Kasumi-1 (cell line): ENCODE measurements at regions not wholly inside any gene's neighbourhood (a gene's known extent, or its start where the extent isn't known, plus 50 kb on each side); places are given as distances from the start of the nearest gene placed in this dataset.
"Not testable (repeated sequence)": the region's sequence is repeated elsewhere in the genome, so short reads cannot be mapped to it uniquely, and the experiment has no call there.

Experiments used
- DNase-seq, 2 experiments: peaks; one replicate each; lab custom pipeline; 2025; lab: John Stamatoyannopoulos, UW

DNA sequence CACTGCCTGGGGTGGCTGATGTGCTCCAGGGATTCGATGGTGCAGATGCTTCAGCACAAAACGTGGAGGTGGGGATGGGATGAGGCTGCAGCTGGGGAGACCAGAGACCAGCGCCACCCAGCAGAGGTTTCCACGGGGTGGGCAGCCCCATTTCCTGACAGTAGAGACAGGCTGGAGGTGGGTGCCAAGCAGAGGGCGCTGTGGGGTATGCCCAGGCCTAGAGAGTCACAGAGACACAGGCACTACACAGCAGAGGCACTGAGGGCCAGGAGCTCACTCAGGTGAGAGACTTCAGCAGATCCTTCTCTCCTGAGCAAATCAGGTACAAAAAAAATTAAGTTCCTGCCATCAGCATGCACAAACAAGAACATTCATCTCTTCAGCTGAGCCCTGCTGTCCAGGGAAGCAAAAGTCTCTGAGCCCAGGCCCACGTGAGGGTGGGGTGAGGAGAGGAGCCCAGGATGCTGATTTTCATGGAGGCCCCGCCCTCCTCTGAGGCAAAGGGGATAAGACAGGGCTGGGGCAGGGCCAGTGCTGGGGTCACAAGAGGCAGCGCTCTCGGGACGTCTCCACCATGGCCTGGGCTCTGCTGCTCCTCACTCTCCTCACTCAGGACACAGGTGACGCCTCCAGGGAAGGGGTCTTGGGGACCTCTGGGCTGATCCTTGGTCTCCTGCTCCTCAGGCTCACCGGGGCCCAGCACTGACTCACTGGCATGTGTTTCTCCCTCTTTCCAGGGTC lies 53.1 kb downstream of the GGTLC2 start:
- no peak for DNase-seq

GRCh38 chr22:22698263-22698750 lies 53.9 kb downstream of the GGTLC2 start:
- DNase-seq = no peak

DNA sequence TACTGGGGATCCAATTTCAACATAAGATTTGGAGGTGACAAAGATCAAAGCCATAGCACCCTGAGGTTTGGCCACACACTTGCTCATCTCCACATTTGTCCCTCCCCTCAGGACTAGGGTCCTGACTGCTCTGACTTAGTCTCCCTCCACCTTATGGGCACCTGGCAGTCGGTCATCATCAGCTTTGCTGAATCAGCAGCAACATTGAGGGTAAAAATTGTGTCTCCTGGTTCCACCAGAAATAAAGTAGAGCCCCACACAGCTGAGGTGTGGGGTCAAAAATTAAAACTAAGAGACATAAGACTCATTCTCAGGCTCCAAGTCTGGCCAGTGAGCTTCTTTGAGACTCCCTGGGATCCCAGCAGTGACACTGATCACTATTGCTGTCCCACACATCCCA lies 56.2 kb downstream of the GGTLC2 start:
- no peak for DNase-seq

DNA sequence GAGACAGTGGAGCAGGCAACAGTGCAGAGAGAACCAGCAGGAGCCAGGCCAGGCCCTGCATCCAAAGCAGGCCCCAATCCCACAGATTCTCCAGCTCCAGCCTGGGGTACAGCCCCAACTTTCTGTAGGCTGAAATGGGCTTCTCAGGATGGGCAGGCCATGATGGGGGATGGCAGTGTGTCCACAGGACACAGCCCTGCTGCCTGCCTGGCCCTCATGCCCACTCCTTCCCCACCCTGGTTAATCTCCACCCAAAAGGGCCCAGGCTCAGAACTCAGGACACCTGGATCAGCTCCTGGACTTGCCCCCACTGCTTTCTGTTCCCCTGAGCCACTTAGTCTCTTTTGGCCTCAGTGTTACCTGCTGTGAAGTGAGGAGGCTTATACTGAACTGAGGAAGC lies 57.1 kb downstream of the GGTLC2 start:
- DNase-seq = not testable (repeated sequence)

DNA sequence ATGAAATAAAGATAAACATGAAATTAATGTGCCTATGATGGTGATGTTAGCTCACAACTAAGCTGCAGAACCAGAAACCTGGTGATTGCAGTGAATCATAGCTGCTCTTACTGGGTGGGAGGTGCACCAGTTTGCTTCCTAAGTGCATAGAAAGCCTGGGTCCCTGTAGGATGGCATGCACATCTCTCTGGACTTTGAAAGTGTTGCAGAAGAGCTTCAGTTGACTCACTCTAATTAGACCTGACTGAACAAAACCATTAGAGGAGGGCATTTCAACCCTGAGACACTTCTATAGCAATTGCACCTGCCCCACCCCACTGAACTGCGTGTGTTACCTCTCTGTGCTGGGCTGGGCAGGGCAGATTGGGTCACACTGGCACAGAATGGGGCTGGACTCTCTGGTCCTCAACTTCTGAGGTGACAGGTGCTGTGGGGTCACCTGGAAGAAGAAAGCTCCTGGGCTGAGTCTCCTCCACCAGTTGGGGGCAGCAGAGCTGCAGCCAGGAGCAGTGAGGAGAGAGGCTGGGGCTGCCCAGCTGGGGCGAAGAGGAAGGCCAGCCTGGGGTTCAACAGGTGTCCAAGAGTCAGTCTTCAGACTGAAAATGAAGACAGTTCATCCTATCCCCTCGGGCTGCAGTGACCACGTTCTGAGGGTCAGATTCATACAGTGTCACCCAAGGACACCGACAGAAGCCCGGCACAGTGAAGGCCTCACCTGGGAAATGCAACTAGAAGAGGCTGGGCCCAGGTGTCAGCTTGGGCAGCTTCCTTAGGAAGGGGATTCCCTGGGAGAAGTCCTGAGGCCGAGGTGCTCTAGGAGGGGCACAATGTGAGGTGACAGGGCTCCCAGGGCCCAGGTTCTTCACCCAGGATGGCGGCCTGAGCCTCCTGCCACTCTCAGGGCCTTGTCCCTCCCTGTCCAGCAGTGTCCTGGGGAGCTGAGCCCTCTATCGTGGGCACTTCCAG lies 58.1 kb downstream of the GGTLC2 start:
- no peak for DNase-seq

DNA sequence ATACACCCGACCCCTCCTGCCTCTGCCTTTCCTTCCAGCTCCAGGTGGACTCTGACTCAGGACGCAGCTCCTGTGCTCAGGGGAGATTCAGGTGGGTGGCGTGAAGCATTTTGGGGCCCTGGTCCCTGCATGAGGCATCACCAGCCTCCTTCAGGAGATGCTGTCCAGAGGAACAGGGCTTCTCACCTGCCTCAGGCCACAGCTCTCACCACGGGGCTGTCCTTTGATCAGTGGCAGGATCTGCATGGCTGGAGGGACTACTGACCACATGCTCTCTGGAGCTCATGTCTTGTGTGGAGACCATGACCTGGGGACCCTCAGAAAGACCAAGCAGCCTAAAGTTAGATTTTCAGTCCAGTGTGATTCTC lies 58.8 kb downstream of the GGTLC2 start:
- DNase-seq = no peak

DNA sequence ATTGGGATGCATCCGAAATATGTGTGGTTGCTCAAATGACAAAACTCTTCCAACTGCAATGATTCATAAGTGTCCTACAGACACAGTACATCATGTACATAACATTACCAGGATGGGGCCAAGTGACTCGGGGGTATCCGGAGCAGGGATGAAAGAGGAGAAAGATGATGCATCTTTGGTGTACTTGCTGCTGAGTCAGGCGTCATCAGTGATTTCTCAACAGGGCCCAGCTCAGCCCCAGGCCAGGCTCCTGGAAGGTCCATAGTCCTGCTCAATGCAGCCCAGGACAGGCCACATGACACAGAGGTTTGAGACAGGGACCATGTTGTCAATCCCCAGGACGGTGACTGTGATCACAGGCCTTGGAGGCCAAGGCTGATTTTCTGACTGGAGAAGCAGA lies 59.3 kb downstream of the GGTLC2 start:
- no peak for DNase-seq

DNA sequence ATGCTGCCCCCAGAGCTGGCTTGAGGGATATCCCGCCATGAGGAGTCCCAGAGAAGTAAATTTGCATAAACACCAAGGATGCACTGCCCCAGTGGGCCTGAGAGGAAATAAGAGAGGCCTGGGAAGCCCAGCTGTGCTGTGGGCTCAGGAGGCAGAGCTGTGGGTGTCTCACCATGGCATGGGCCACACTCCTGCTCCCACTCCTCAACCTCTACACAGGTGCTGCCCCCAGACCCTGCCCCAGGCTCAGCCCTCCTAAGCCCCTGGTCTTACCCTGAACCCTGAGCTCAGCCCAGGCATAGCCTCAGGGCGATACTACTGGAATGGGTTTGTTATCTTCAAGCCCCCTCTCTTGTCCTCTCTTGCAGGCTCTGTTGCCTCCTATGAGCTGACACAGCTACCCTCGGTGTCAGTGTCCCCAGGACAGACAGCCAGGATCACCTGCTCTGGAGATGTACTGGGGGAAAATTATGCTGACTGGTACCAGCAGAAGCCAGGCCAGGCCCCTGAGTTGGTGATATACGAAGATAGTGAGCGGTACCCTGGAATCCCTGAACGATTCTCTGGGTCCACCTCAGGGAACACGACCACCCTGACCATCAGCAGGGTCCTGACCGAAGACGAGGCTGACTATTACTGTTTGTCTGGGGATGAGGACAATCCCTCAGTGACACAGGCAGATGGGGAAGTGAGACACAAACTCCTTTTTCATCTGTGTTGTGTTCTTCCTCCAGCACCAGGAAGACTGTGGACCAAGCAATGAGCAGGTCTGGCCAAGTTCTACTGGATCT lies 59.9 kb downstream of the GGTLC2 start:
- no peak for DNase-seq

GRCh38 chr22:22705328-22706100 lies 61.1 kb downstream of the GGTLC2 start:
- DNase-seq = no peak

DNA sequence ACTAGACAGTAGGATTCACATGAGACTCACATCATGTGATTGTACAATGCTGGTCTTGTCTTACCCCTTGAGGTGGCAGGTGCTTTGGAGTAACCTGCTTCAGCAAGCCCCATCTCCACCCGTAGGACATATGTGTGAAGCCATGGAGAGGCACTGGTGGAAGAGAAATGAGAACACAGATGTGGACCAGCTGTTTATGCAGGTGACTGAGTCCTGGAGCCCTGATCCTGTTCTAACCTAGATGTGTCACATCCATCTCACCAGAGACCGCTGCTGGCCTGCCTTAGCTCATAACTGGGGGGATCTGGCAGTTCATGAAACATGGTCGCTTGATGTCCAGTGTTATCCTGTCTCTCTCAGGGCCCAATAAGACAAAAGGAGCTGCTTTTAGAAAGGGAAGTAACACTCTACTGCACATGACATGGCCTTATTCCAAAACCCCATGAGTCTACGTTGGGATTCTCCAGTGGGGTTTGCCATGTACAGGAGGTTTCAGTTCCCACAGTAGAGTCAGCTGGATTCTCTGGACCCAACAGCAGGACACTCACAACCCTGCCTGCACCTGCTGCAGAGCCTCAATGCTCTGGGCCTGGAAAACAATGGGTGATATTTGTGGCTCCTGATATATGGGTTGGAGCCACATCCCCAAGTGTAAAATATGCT lies 62.0 kb downstream of the GGTLC2 start:
- no peak for DNase-seq

- no peak for DNase-seq
Observed at GRCh38 chr22:22709719-22710445, 65.5 kb downstream of the GGTLC2 start.

DNA sequence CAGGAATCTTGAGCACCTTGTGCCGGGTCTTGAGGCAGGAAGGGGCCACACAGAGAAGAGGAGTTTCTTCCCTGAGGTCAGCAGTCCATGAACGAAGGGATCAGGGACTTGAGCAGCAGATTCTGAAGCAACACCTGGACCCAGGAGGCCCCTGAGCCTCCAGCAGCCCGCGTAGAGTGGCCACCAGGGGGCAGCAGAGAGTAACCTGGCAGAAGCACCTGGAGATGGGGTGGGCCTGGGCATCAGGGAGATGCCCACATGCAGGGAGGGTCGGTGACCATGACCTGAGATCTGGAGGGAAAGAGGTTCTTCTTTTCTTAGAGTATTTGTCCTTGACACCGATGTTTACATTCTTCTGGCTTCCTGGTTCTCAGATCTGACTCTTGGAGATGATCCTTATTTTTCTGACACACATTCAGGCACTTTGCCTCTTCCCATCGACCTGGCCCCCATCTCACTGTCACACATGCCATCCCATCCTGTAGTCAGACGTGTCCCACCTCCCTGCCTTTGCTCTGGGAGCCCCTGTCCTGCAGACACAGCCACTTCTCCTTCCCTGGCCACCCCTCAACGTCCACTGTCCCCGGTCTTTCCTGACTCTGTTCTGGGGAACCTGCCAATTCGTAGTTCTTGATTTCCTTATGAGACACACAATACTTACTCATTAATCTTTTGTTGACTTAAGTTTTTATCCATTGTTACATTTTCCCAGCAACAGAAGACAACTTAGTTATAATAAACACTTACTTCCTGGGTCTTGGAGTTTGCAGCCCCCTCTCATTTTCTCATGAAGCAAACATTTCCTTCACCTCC lies 66.5 kb downstream of the GGTLC2 start:
- peak in 1 of 2 experiments; percentile 35 for DNase-seq

GRCh38 chr22:22711532-22711913 lies 67.1 kb downstream of the GGTLC2 start:
- DNase-seq = no peak

DNA sequence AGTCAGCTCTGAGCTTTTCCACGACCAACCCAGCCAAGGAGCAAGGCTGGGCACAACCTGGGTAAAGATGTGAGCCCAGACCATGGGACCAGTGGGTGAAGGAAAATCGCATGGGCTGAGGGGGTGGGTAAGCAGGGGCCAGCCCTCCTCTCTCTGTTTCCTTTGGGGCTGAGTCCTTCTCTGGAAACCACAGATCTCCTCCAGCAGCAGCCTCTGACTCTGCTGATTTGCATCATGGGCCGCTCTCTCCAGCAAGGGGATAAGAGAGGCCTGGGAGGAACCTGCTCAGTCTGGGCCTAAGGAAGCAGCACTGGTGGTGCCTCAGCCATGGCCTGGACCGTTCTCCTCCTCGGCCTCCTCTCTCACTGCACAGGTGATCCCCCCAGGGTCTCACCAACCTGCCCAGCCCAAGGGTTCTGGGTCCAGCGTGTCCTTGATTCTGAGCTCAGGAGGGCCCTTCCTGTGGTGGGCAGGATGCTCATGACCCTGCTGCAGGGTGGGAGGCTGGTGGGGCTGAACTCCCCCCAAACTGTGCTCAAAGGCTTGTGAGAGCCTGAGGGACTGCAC lies 67.8 kb downstream of the GGTLC2 start:
- no peak for DNase-seq

- DNase-seq = no peak
Observed at GRCh38 chr22:22712666-22713365, 68.4 kb downstream of the GGTLC2 start.

GRCh38 chr22:22713416-22713815 lies 69.0 kb downstream of the GGTLC2 start:
- no peak for DNase-seq

DNA sequence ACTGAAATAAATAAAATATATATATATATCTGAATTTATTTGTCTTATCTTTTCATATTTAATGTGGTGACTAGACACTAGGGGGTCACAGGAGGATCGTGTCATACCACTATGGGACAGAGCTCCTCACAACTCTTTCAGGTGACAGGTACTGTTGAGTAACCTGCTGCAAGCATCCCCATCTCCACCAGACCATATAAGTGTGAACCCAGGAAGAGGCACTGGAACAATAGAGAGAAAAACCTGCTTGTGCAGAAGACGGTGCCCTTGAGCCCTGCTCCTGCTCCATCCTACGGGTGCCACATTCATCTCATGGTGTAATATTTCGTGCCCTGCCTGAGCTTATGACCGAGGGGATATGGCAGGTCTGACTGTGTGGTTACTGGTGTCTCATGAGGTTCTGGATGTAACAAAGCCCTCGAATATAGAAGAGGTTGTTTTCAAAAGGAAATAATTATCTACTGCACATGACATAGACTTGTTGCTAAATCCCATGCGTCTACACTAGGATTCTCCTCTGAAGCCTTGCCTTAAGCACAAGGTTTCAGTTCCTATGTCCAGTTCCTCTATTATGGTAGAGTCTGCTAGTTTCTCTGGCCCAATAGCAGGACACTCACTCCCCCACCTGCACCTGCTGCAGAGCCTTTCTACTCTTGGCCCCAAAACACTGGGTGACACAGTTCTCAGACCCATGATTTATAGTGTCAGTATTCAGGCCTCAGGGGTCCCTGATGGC lies 70.4 kb downstream of the GGTLC2 start:
- no peak for DNase-seq
